ENCODE measurements at regions not wholly inside any gene's neighbourhood (a gene's known extent, or its start where the extent isn't known, plus 50 kb on each side); places are given as distances from the start of the nearest gene placed in this dataset.

DNA sequence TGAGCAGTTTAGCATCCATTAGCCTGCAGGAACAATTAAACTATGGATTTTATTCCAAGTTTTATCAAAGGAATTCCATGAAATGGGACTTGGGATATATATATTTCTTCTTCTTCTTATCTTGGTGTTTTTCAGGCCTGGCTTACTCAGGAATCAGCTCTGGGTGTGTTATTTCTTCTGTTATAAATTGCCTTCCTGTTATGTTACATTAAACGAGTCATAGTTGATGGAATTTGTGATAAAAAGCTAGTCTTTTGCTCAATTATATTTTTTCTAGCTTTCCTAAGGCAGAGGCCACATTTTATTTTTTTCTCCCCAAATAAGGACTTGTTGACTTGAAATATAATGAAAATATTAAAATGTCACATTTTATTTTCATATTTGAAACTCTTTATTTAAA is 141.3 kb downstream of the EPC1 start:
- Histone ChIP-seq H3K4me1 (no peaks in the 10 kb centered on the region), H3K27me3 (no peaks in the 10 kb centered on the region), H3K27ac (no peak overlapping the region), H3K9me3 (no peaks in the 10 kb centered on the region), H3K4me3 (no peak overlapping the region), H3K36me3 (no peaks in the 10 kb centered on the region)
- ATAC-seq (no peak), DNase-seq (no peak), FAIRE-seq (no peak)
- intact Hi-C loops (cut with DNase I), result no loop called here
- 12 to 31% methylated on average over 1 of the region's 1 CpG for WGBS, 2 donors
- TF ChIP-seq, protein P1, sequence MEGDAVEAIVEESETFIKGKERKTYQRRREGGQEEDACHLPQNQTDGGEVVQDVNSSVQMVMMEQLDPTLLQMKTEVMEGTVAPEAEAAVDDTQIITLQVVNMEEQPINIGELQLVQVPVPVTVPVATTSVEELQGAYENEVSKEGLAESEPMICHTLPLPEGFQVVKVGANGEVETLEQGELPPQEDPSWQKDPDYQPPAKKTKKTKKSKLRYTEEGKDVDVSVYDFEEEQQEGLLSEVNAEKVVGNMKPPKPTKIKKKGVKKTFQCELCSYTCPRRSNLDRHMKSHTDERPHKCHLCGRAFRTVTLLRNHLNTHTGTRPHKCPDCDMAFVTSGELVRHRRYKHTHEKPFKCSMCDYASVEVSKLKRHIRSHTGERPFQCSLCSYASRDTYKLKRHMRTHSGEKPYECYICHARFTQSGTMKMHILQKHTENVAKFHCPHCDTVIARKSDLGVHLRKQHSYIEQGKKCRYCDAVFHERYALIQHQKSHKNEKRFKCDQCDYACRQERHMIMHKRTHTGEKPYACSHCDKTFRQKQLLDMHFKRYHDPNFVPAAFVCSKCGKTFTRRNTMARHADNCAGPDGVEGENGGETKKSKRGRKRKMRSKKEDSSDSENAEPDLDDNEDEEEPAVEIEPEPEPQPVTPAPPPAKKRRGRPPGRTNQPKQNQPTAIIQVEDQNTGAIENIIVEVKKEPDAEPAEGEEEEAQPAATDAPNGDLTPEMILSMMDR (IDR thresholded peaks at IDR 0.05), result no peak

DNA sequence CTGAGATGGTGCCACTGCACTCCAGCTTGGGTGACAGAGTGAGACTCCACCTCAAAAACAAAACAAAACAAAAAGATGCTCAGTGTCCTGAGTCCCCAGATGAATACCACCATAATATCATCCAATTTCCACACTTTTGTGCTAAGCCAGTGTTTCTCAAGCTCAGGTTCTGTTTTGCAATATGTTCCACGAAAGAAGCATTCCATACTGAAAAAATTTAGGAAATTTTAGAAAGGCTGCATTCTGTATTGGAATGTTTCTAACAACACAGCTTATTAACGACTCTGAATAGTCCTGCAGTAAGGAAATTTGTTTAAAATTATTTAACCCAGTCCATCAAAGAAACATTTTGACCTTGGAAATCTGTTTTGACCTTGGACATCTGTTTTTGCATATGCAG is 142.4 kb downstream of the EPC1 start:
- Histone ChIP-seq H3K9me3 (no peaks in the 10 kb centered on the region), H3K4me3 (no peak overlapping the region), H3K27me3 (no peaks in the 10 kb centered on the region), H3K36me3 (no peaks in the 10 kb centered on the region), H3K4me1 (no peaks in the 10 kb centered on the region), H3K27ac (no peak overlapping the region)
- ATAC-seq, result no peak
- TF ChIP-seq, protein P1 (IDR thresholded peaks at IDR 0.05), result no peak
- DNase-seq, result no peak
- intact Hi-C loops (cut with DNase I), result no loop called here
- FAIRE-seq, result no peak
- 58 to 73% methylated on average over 2 of the region's 2 CpGs for WGBS, 2 donors

DNA sequence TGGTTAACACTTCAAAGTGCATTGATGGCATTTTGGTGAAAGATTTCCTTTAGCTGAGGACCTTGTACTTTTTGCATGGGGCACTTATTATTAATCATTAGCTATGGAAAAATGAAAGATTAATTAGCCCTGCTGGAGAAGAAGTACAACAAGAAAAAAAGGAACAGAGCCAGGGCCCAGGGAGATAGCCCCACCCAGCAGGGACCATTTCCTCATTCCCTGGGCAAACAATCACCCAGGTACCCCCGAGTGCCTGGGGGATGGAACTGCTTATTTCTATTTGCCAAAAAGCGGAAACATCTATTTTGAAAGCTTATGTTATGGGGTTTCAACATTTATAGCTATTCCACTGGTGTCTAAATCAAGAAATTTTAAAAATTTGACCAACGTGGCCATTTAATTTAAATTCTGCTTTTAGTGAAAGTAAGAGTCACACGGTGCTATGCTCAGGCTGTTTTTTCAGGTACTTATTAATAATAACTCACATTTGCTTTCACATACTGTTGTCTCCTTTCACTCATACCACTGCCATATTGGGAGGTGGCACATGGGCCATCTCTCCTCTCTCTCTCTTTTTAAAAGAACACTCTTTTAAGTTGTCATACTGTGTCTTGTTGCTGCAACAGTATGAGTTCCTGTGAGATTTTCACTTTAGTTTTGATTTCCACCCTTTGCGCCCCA is 143.6 kb upstream of the KIF5B start:
- H3K4me3 ChIP-seq, result no peak overlapping the region
- no peaks in the 10 kb centered on the region for H3K4me1 ChIP-seq
- TF ChIP-seq, protein P1 (IDR thresholded peaks at IDR 0.05), result no peak
- ATAC-seq (peak; percentile 80 to 94 (median 91)), FAIRE-seq (no peak), DNase-seq (peak in 3 of 6 donors; percentile 41 to 47 (median 41))
- peak overlapping the region in 3 of 4 donors; percentile 39 to 70 (median 68) for H3K27ac ChIP-seq
- WGBS, 2 donors, result 52% methylated on average over 5 of the region's 5 CpGs
- intact Hi-C loops (cut with DNase I), result no loop called here
- no peaks in the 10 kb centered on the region for H3K9me3 ChIP-seq
- H3K27me3 ChIP-seq, result no peaks in the 10 kb centered on the region
- H3K36me3 ChIP-seq, result no peaks in the 10 kb centered on the region

- H3K27me3 ChIP-seq, result no peaks in the 10 kb centered on the region
- no peaks in the 10 kb centered on the region for H3K36me3 ChIP-seq
- DNase-seq, result no peak
- 54 to 60% methylated on average over 5 of the region's 5 CpGs for WGBS, 2 donors
- no peak overlapping the region for H3K4me3 ChIP-seq
- no peak overlapping the region for H3K27ac ChIP-seq
- ATAC-seq, result no peak
- FAIRE-seq, result no peak
- no peaks in the 10 kb centered on the region for H3K4me1 ChIP-seq
- intact Hi-C loops (cut with DNase I), result no loop called here
- H3K9me3 ChIP-seq, result no peaks in the 10 kb centered on the region
- TF ChIP-seq, protein P1 (IDR thresholded peaks at IDR 0.05), result no peak
These were observed 141.2 kb upstream of the KIF5B start for GRCh38 chr10:32197423-32197822.

DNA sequence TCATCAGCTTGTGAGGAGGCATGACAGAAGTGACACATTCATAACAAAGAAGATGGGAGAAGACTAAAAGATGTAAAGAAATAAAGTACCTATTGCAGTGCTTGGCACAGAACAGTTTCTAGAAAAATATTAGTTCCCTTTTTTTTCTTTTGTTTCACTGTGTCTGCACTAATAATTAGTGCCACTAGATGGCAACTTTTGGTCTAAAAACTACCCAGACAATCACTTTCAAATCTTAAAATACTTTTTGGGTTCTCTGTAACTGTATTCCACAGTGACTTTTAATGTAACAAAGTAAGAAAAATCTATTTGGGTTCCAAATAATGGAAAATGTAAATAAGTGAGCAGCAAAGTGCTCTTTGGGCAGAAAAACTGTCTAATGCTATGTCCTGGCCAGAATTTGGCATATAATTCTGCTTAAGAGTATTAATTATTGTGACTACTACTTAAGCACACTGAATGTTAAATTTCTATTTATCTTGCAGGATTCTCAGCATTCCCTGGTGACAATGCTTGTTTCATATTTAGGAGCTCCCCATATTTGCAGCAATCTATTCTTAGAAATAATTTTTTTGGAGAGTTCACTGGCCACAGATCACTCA is 134.8 kb upstream of the KIF5B start:
- FAIRE-seq, result peak; percentile 92

More for the DNA sequence above, 134.8 kb upstream of the KIF5B start:
- Histone ChIP-seq H3K4me3 (no peak overlapping the region), H3K36me3 (no peaks in the 10 kb centered on the region), H3K9me3 (no peaks in the 10 kb centered on the region), H3K27me3 (no peaks in the 10 kb centered on the region), H3K4me1 (peaks cover 5 to 18% (median 13%) of the 10 kb centered on the region in 3 donors), H3K27ac (no peak overlapping the region)
- no peak for DNase-seq
- peak; percentile 57 to 85 (median 74) for ATAC-seq
- intact Hi-C loops (cut with DNase I), result no loop called here
- TF ChIP-seq, protein P1 (IDR thresholded peaks at IDR 0.05), result peak; percentile 30 to 59 (median 56)

Data from pancreas (tissue), 10 donors.